GM23248 (cell line): ENCODE measurements at regions not wholly inside any gene's neighbourhood (a gene's known extent, or its start where the extent isn't known, plus 50 kb on each side); places are given as distances from the start of the nearest gene placed in this dataset.

Experiments
- DNase-seq: peaks from one replicate; pipeline ENCODE4 v3.0.0-alpha.2; 2015
- H2AFZ ChIP-seq: fragments of 200-600 bp; sonication (generic); 2 replicates; pipeline ENCODE4 v1.6.1; 2016; ENCODE audit warnings: antibody characterized with exemption
- H3F3A ChIP-seq: fragments of 200-600 bp; sonication (generic); 2 replicates; pipeline ENCODE4 v1.6.1; 2016; ENCODE audit warnings: mild to moderate bottlenecking, antibody characterized with exemption, mixed run types; ENCODE audit not compliant: insufficient read depth
- H3K27ac ChIP-seq: fragments of 200-600 bp; sonication (generic); 2 replicates; pipeline ENCODE4 v1.5.1; 2016; ENCODE audit warnings: mild to moderate bottlenecking
- H3K27me3 ChIP-seq: fragments of 200-600 bp; sonication (generic); replicated peaks from 2 replicates; pipeline ENCODE4 v1.6.1; 2016; ENCODE audit warnings: mild to moderate bottlenecking; ENCODE audit not compliant: insufficient read depth
- H3K36me3 ChIP-seq: fragments of 200-600 bp; sonication (generic); 2 replicates; pipeline ENCODE4 v1.6.1; 2016; ENCODE audit warnings: low read depth, mild to moderate bottlenecking
- H3K4me1 ChIP-seq: fragments of 200-600 bp; sonication (generic); 2 replicates; pipeline ENCODE4 v1.6.1; 2016; ENCODE audit warnings: mild to moderate bottlenecking; ENCODE audit not compliant: insufficient read depth
- H3K4me2 ChIP-seq: fragments of 200-600 bp; sonication (generic); one replicate; pipeline ENCODE4 v1.6.1; 2016; ENCODE audit warnings: mild to moderate bottlenecking; ENCODE audit not compliant: unreplicated experiment
- H3K4me3 ChIP-seq: fragments of 200-600 bp; sonication (generic); 2 replicates; pipeline ENCODE4 v1.5.1; 2016; ENCODE audit warnings: mild to moderate bottlenecking
- H3K79me2 ChIP-seq: fragments of 200-600 bp; sonication (generic); 2 replicates; pipeline ENCODE4 v1.6.1; 2016; ENCODE audit warnings: mild to moderate bottlenecking; ENCODE audit not compliant: insufficient read depth
- H3K9ac ChIP-seq: fragments of 200-600 bp; sonication (generic); 2 replicates; pipeline ENCODE4 v1.6.1; 2016; ENCODE audit warnings: mild to moderate bottlenecking
- H3K9me2 ChIP-seq: fragments of 200-600 bp; sonication (generic); 2 replicates; pipeline ENCODE4 v1.6.1; 2016; ENCODE audit warnings: mixed run types, mild to moderate bottlenecking, moderate library complexity; ENCODE audit not compliant: insufficient read depth
- H3K9me3 ChIP-seq: fragments of 200-600 bp; sonication (generic); one replicate; pipeline ENCODE4 v1.6.1; 2017; ENCODE audit warnings: low read depth
- H4K20me1 ChIP-seq: fragments of 200-600 bp; sonication (generic); 2 replicates; pipeline ENCODE4 v1.6.0; 2016; ENCODE audit not compliant: insufficient read depth
- EZH2 ChIP-seq: fragments of 200-600 bp; sonication (generic); IDR thresholded peaks from 2 replicates; pipeline ENCODE4 v1.6.1; 2018; ENCODE audit warnings: antibody characterized with exemption, mild to moderate bottlenecking; ENCODE audit not compliant: insufficient read depth, poor library complexity, severe bottlenecking
- EZH2phosphoT487 ChIP-seq: fragments of 200-600 bp; sonication (generic); IDR thresholded peaks from 2 replicates; pipeline ENCODE4 v1.6.1; 2018; ENCODE audit warnings: antibody characterized with exemption, moderate library complexity, mild to moderate bottlenecking, low read depth; ENCODE audit not compliant: insufficient read depth
- WGBS, 2 experiments: methylation state at CpG; one replicate each; pipeline ENCODE4 v1.1.6; 2015 to 2017; ENCODE audit warnings: low lambda C conversion rate in 2 of 2, low coverage in 1 of 2; ENCODE audit errors: missing lambda C conversion rate in 2 of 2; 5-methylcytosine and 5-hydroxymethylcytosine counted together
- in situ Hi-C: fragments of 300-500 bp; cut with MboI; formaldehyde crosslinking; loops from 2 replicates; pipeline ENCODE4 v1.15.0; 2020

- Histone ChIP-seq H3K9ac (no peak overlapping the region), H3K4me3 (no peak overlapping the region), H3K36me3 (no peaks in the 10 kb centered on the region), H3K9me2 (no peaks in the 10 kb centered on the region), H3K27ac (no peak overlapping the region), H3K9me3 (no peaks in the 10 kb centered on the region), H2AFZ (no peak overlapping the region), H3F3A (peaks cover 22% of the 10 kb centered on the region), H3K4me1 (peaks cover 25% of the 10 kb centered on the region), H3K27me3 (no peaks in the 10 kb centered on the region), H4K20me1 (no peaks in the 10 kb centered on the region), H3K4me2 (no peak overlapping the region), H3K79me2 (no peaks in the 10 kb centered on the region)
- DNase-seq, result no peak
- TF ChIP-seq EZH2phosphoT487, result no peak
- TF ChIP-seq EZH2, result no peak
- 89 to 90% methylated on average over 2 of the region's 2 CpGs for WGBS, 2 experiments
- in situ Hi-C loops, result no loop called here
Observed at GRCh38 chr2:224258059-224258458, 143.8 kb downstream of the FAM124B start.

GRCh38 chr2:224257156-224257555 is 144.8 kb downstream of the FAM124B start:
- H3F3A ChIP-seq, result peaks cover 21% of the 10 kb centered on the region
- H4K20me1 ChIP-seq, result no peaks in the 10 kb centered on the region
- H3K36me3 ChIP-seq, result no peaks in the 10 kb centered on the region
- no peak overlapping the region for H3K4me3 ChIP-seq
- in situ Hi-C loops, result no loop called here
- H3K9ac ChIP-seq, result no peak overlapping the region
- TF ChIP-seq EZH2phosphoT487, result no peak
- TF ChIP-seq EZH2, result no peak
- WGBS, 2 experiments, result 79 to 91% methylated on average over 2 of the region's 2 CpGs
- H3K27ac ChIP-seq, result no peak overlapping the region
- H3K9me3 ChIP-seq, result no peaks in the 10 kb centered on the region
- H3K4me1 ChIP-seq, result peaks cover 28% of the 10 kb centered on the region
- H2AFZ ChIP-seq, result no peak overlapping the region
- no peaks in the 10 kb centered on the region for H3K79me2 ChIP-seq
- H3K27me3 ChIP-seq, result no peaks in the 10 kb centered on the region
- no peak for DNase-seq
- H3K9me2 ChIP-seq, result no peaks in the 10 kb centered on the region
- no peak overlapping the region for H3K4me2 ChIP-seq

GRCh38 chr2:224253464-224253863 is 148.4 kb downstream of the FAM124B start:
- 95 to 100% methylated on average over 1 of the region's 1 CpG for WGBS, 2 experiments
- Histone ChIP-seq H3K4me2 (no peak overlapping the region), H3F3A (peaks cover 17% of the 10 kb centered on the region), H3K79me2 (no peaks in the 10 kb centered on the region), H2AFZ (peak overlapping the region; percentile 16; the same call in 1 of the 2 replicates), H3K27ac (no peak overlapping the region), H3K36me3 (no peaks in the 10 kb centered on the region), H3K4me3 (no peak overlapping the region), H4K20me1 (no peaks in the 10 kb centered on the region), H3K9me3 (no peaks in the 10 kb centered on the region), H3K9ac (no peak overlapping the region), H3K27me3 (no peaks in the 10 kb centered on the region), H3K9me2 (no peaks in the 10 kb centered on the region), H3K4me1 (peaks cover 16% of the 10 kb centered on the region)
- TF ChIP-seq EZH2 (no peak), EZH2phosphoT487 (no peak)
- in situ Hi-C loops, result no loop called here
- no peak for DNase-seq

GRCh38 chr2:224252631-224253030 is 149.3 kb downstream of the FAM124B start:
- Histone ChIP-seq H2AFZ (no peak overlapping the region), H3K9me2 (no peaks in the 10 kb centered on the region), H3K9ac (no peak overlapping the region), H3K27ac (peak overlapping the region; percentile 56), H4K20me1 (no peaks in the 10 kb centered on the region), H3K36me3 (no peaks in the 10 kb centered on the region), H3K9me3 (no peaks in the 10 kb centered on the region), H3K27me3 (no peaks in the 10 kb centered on the region), H3K4me1 (peaks cover 16% of the 10 kb centered on the region), H3K79me2 (no peaks in the 10 kb centered on the region), H3F3A (peaks cover 17% of the 10 kb centered on the region), H3K4me2 (peak overlapping the region; percentile 5), H3K4me3 (no peak overlapping the region)
- in situ Hi-C loops, result no loop called here
- no peak for TF ChIP-seq EZH2
- no peak for TF ChIP-seq EZH2phosphoT487
- DNase-seq, result peak; percentile 88

GRCh38 chr2:224248944-224249371 is 152.9 kb downstream of the FAM124B start:
- DNase-seq, result no peak
- in situ Hi-C loops, result no loop called here
- 98 to 100% methylated on average over 1 of the region's 1 CpG for WGBS, 2 experiments
- Histone ChIP-seq H3K9me2 (no peaks in the 10 kb centered on the region), H3K27ac (no peak overlapping the region), H3K4me1 (peaks cover 16% of the 10 kb centered on the region), H3K9ac (no peak overlapping the region), H3K9me3 (no peaks in the 10 kb centered on the region), H3K4me2 (no peak overlapping the region), H2AFZ (no peak overlapping the region), H4K20me1 (no peaks in the 10 kb centered on the region), H3K27me3 (no peaks in the 10 kb centered on the region), H3K4me3 (no peak overlapping the region), H3F3A (peaks cover 17% of the 10 kb centered on the region), H3K79me2 (no peaks in the 10 kb centered on the region), H3K36me3 (no peaks in the 10 kb centered on the region)
- TF ChIP-seq EZH2phosphoT487 (no peak), EZH2 (no peak)
